ENCODE measurements at regions not wholly inside any gene's neighbourhood (a gene's known extent, or its start where the extent isn't known, plus 50 kb on each side); places are given as distances from the start of the nearest gene placed in this dataset.

DNA sequence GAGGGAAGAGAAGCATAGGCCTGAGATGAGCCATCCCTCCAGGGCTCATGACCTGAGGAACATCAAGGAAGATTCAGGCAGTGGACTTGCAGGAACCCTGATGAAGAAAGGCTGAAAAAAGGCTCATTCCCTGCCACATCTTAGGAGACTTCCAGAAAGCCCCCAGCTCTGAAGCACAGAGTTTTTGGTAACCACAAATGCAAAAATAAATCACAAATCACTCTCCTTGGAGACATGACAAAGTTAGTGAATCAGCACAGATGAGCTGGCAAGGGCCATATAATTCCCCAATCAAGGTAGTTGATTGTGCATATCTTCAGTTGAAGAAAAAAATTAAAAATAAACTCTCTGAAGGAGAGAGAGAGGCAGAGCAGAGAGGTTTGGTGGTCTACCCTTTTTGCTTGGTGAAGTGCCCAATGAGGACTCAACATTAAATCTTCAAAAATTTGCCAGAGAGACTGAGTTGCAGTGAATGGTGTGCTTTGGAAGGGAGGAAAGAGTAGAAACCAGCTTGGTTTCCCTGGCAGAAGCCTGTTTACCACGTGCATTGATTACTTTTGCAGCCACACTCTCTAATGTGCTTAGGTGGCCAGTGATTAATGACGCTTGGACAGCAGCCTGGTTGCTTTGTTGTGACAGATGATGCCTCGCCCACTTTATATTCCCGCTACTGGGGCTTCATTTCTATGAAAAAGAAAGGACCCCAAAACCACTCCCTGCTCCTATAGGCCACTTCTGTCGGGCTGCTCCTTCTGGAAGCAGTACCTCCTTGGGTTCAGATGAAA is 257.4 kb upstream of the SLC14A2 start:
- 94 to 98% methylated on average over 4 of the region's 5 CpGs for WGBS, 2 experiments (ENCODE audit: insufficient coverage in 2 of 2)
- H3K4me3 ChIP-seq (ENCODE audit: extremely low read depth, insufficient read depth, low read length, poor library complexity, severe bottlenecking) = no peak overlapping the region
- no peaks in the 10 kb centered on the region for H3K36me3 ChIP-seq (ENCODE audit: control insufficient read depth, insufficient read depth, low read length)
- H3K27ac ChIP-seq (ENCODE audit: low read depth, low read length, severe bottlenecking) = no peak overlapping the region
- no peaks in the 10 kb centered on the region for H3K9me3 ChIP-seq (ENCODE audit: control insufficient read depth, low read length)
- H3K4me1 ChIP-seq (ENCODE audit: control insufficient read depth, insufficient read depth, low read length, poor library complexity, severe bottlenecking) = no peaks in the 10 kb centered on the region

GRCh38 chr18:45359275-45360009 is 255.8 kb upstream of the SLC14A2 start:
- 87 to 90% methylated on average over 6 to 7 of the region's 7 CpGs for WGBS, 2 experiments (ENCODE audit: insufficient coverage in 2 of 2)

DNA sequence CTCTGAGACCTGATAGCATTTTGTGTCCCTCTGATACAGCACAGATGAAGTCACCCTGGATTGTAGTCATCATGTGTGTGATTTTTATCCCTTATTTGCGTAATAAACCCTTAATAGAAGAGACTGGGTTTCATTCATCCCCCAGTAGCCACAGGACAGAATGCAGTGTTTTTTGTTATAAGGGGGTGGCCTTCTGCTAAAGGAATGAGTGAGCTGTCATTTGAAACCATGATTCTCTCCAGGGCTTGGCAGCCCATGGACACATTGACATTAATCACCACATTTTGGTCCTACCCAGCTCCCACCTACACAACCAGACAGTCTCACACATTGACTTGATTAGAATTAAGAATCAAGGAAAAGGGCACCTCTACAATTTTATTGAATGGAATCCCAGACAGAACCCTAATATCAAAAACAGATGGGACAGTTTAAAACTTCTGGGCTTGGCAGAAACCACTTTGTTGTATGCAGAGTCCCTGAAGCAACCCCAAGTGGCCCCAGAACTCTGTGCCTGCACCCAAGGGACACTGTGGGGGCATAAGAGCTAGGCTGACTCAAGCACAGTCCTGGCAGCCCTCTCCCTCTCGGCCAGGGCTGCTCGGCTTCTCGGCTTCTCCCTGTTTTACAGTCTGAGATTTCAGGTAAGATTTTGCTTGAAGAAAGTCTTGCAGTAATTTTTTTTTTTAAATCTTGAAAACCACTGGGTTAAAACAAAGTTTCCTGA is 254.0 kb upstream of the SLC14A2 start:
- no CpG with 5 or more reads among the region's 4 CpGs for WGBS, 2 experiments (ENCODE audit: insufficient coverage in 2 of 2)
- no peaks in the 10 kb centered on the region for H3K36me3 ChIP-seq (ENCODE audit: control insufficient read depth, insufficient read depth, low read length)
- no peaks in the 10 kb centered on the region for H3K9me3 ChIP-seq (ENCODE audit: control insufficient read depth, low read length)
- H3K4me3 ChIP-seq (ENCODE audit: extremely low read depth, insufficient read depth, low read length, poor library complexity, severe bottlenecking) = no peak overlapping the region
- H3K4me1 ChIP-seq (ENCODE audit: control insufficient read depth, insufficient read depth, low read length, poor library complexity, severe bottlenecking) = no peaks in the 10 kb centered on the region
- H3K27ac ChIP-seq (ENCODE audit: low read depth, low read length, severe bottlenecking) = no peak overlapping the region

More at GRCh38 chr18:45359275-45360009, 255.8 kb upstream of the SLC14A2 start:
- Histone ChIP-seq H3K4me3 (ENCODE audit: extremely low read depth, insufficient read depth, low read length, poor library complexity, severe bottlenecking) (no peak overlapping the region), H3K9me3 (ENCODE audit: control insufficient read depth, low read length) (no peaks in the 10 kb centered on the region), H3K4me1 (ENCODE audit: control insufficient read depth, insufficient read depth, low read length, poor library complexity, severe bottlenecking) (no peaks in the 10 kb centered on the region), H3K27ac (ENCODE audit: low read depth, low read length, severe bottlenecking) (no peak overlapping the region), H3K36me3 (ENCODE audit: control insufficient read depth, insufficient read depth, low read length) (no peaks in the 10 kb centered on the region)

DNA sequence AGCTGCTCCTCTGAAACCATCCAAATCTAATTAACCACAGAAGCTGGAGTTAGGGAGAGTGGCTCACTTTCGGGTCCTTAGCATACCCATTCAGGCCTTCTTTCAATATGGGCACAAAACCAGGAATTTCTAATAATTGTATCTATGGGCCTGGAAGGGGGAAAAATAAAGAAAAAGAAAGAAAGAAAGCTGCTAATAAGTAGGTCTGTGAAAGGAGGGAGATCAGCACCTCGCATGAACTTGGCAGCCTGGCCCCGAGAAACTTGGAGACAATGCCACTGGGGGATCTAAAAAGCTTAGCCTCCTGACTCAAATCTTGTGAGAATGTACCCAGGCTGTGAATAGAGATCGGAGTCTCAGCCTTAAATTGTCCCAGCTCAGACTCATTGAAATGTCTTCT is 252.1 kb upstream of the SLC14A2 start:
- Histone ChIP-seq H3K9me3 (ENCODE audit: control insufficient read depth, low read length) (no peaks in the 10 kb centered on the region), H3K4me1 (ENCODE audit: control insufficient read depth, insufficient read depth, low read length, poor library complexity, severe bottlenecking) (no peaks in the 10 kb centered on the region), H3K36me3 (ENCODE audit: control insufficient read depth, insufficient read depth, low read length) (no peaks in the 10 kb centered on the region), H3K27ac (ENCODE audit: low read depth, low read length, severe bottlenecking) (no peak overlapping the region), H3K4me3 (ENCODE audit: extremely low read depth, insufficient read depth, low read length, poor library complexity, severe bottlenecking) (no peak overlapping the region)
- 86 to 96% methylated on average over 1 to 2 of the region's 4 CpGs for WGBS, 2 experiments (ENCODE audit: insufficient coverage in 2 of 2)

- H3K27ac ChIP-seq (ENCODE audit: low read depth, low read length, severe bottlenecking) = no peak overlapping the region
- 83 to 88% methylated on average over 3 of the region's 3 CpGs for WGBS, 2 experiments (ENCODE audit: insufficient coverage in 2 of 2)
- peaks cover 4% of the 10 kb centered on the region for H3K4me1 ChIP-seq (ENCODE audit: control insufficient read depth, insufficient read depth, low read length, poor library complexity, severe bottlenecking)
- no peaks in the 10 kb centered on the region for H3K36me3 ChIP-seq (ENCODE audit: control insufficient read depth, insufficient read depth, low read length)
- H3K9me3 ChIP-seq (ENCODE audit: control insufficient read depth, low read length) = no peaks in the 10 kb centered on the region
- no peak overlapping the region for H3K4me3 ChIP-seq (ENCODE audit: extremely low read depth, insufficient read depth, low read length, poor library complexity, severe bottlenecking)
Observed at GRCh38 chr18:45365835-45366234, 249.4 kb upstream of the SLC14A2 start.

- H3K4me1 ChIP-seq (ENCODE audit: control insufficient read depth, insufficient read depth, low read length, poor library complexity, severe bottlenecking) = peaks cover 4% of the 10 kb centered on the region
Observed at GRCh38 chr18:45370255-45371010, 244.8 kb upstream of the SLC14A2 start.

DNA sequence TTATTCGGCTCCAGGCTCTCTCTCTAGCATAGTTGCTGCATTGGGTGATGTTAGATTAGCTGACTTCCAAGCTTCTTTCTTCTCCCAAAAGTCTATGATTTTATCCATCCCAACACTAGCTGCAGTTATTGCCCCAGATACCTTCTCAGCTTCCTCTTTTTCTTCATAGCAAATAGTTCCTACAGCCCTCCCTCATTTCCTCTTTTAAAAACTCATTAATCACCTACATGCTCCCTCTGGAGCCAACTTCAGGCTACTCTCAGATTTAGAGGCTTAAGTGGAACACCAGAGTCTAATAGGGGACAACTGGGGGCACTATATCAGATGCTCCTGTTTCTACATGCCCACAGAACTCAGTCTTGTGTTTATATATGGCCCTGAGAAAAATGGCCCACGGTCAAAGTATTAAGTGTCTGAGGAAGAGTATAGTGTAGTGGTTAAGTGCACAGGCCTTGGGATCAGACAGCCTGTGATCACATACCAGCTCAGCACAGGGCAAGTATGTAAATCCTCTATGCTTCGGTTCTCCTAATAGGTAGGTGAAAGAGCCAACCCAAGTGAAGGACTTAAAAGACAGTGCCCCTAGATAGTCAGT is 241.9 kb upstream of the SLC14A2 start:
- Histone ChIP-seq H3K27ac (ENCODE audit: low read depth, low read length, severe bottlenecking) (no peak overlapping the region), H3K4me1 (ENCODE audit: control insufficient read depth, insufficient read depth, low read length, poor library complexity, severe bottlenecking) (peaks cover 4% of the 10 kb centered on the region), H3K36me3 (ENCODE audit: control insufficient read depth, insufficient read depth, low read length) (no peaks in the 10 kb centered on the region), H3K9me3 (ENCODE audit: control insufficient read depth, low read length) (no peaks in the 10 kb centered on the region), H3K4me3 (ENCODE audit: extremely low read depth, insufficient read depth, low read length, poor library complexity, severe bottlenecking) (no peak overlapping the region)
- 100% methylated on average over 1 to 2 of the region's 3 CpGs for WGBS, 2 experiments (ENCODE audit: insufficient coverage in 2 of 2)

More at GRCh38 chr18:45370255-45371010, 244.8 kb upstream of the SLC14A2 start:
- Histone ChIP-seq H3K36me3 (ENCODE audit: control insufficient read depth, insufficient read depth, low read length) (no peaks in the 10 kb centered on the region), H3K9me3 (ENCODE audit: control insufficient read depth, low read length) (no peaks in the 10 kb centered on the region), H3K4me3 (ENCODE audit: extremely low read depth, insufficient read depth, low read length, poor library complexity, severe bottlenecking) (no peak overlapping the region), H3K27ac (ENCODE audit: low read depth, low read length, severe bottlenecking) (peak overlapping the region; percentile 86)
- WGBS, 2 experiments (ENCODE audit: insufficient coverage in 2 of 2) = 74% methylated on average over 10 to 12 of the region's 14 CpGs

DNA sequence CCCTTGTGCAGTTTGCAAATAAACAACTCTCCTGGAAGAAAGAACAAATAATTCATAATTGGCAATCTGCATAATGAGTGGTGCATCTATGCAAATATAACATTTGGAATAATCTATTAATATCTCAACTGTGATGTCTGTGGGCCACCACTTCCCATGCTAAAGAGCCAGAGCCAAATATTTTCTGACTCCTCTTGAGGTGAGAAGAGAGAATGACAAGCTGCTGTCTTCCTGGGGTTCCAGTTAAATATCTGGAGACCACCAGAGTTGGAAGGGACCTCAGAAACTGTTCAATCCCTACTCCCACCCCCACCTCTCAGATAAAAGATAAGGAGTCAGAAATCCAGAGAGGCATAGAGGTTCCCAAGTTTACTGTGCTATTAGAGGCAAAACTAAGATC is 241.0 kb upstream of the SLC14A2 start:
- Histone ChIP-seq H3K27ac (ENCODE audit: low read depth, low read length, severe bottlenecking) (no peak overlapping the region), H3K36me3 (ENCODE audit: control insufficient read depth, insufficient read depth, low read length) (no peaks in the 10 kb centered on the region), H3K9me3 (ENCODE audit: control insufficient read depth, low read length) (no peaks in the 10 kb centered on the region), H3K4me1 (ENCODE audit: control insufficient read depth, insufficient read depth, low read length, poor library complexity, severe bottlenecking) (peaks cover 4% of the 10 kb centered on the region), H3K4me3 (ENCODE audit: extremely low read depth, insufficient read depth, low read length, poor library complexity, severe bottlenecking) (no peak overlapping the region)

- 84 to 95% methylated on average over 4 to 5 of the region's 6 CpGs for WGBS, 2 experiments (ENCODE audit: insufficient coverage in 2 of 2)
- Histone ChIP-seq H3K9me3 (ENCODE audit: control insufficient read depth, low read length) (no peaks in the 10 kb centered on the region), H3K4me1 (ENCODE audit: control insufficient read depth, insufficient read depth, low read length, poor library complexity, severe bottlenecking) (peaks cover 3% of the 10 kb centered on the region), H3K27ac (ENCODE audit: low read depth, low read length, severe bottlenecking) (no peak overlapping the region), H3K4me3 (ENCODE audit: extremely low read depth, insufficient read depth, low read length, poor library complexity, severe bottlenecking) (no peak overlapping the region), H3K36me3 (ENCODE audit: control insufficient read depth, insufficient read depth, low read length) (no peaks in the 10 kb centered on the region)
Observed at GRCh38 chr18:45374878-45375630, 240.2 kb upstream of the SLC14A2 start.
